HG02678 (cell line): ENCODE measurements at regions not wholly inside any gene's neighbourhood (a gene's known extent, or its start where the extent isn't known, plus 50 kb on each side); places are given as distances from the start of the nearest gene placed in this dataset.
"Not testable (repeated sequence)": the region's sequence is repeated elsewhere in the genome, so short reads cannot be mapped to it uniquely, and the experiment has no call there.

Source experiments
- ATAC-seq: cut with Tn5 transposase; IDR thresholded peaks from one replicate; pipeline ENCODE4 v1.9.1; 2021; ENCODE audit warnings: mild to moderate bottlenecking, moderate library complexity; ENCODE audit not compliant: unreplicated experiment

- no peak for ATAC-seq
Measured at GRCh38 chr12:42932936-42933335, 343.4 kb upstream of the PRICKLE1 start.

- ATAC-seq: no peak
Measured at GRCh38 chr12:42926232-42926631, 336.7 kb upstream of the PRICKLE1 start.

GRCh38 chr12:42924482-42924881 is 334.9 kb upstream of the PRICKLE1 start:
- no peak for ATAC-seq

GRCh38 chr12:42923583-42923982 is 334.0 kb upstream of the PRICKLE1 start:
- no peak for ATAC-seq

GRCh38 chr12:42923156-42923555 is 333.6 kb upstream of the PRICKLE1 start:
- ATAC-seq: no peak

GRCh38 chr12:42922505-42922850 is 332.9 kb upstream of the PRICKLE1 start:
- ATAC-seq: no peak

- no peak for ATAC-seq
Measured at GRCh38 chr12:42921741-42922504, 332.4 kb upstream of the PRICKLE1 start.

GRCh38 chr12:42919691-42920090 is 330.1 kb upstream of the PRICKLE1 start:
- no peak for ATAC-seq

GRCh38 chr12:42918443-42918842 is 328.9 kb upstream of the PRICKLE1 start:
- no peak for ATAC-seq

GRCh38 chr12:42916143-42916542 is 326.6 kb upstream of the PRICKLE1 start:
- no peak for ATAC-seq

GRCh38 chr12:42915426-42915825 is 325.9 kb upstream of the PRICKLE1 start:
- no peak for ATAC-seq

- no peak for ATAC-seq
Measured at GRCh38 chr12:42912367-42912766, 322.8 kb upstream of the PRICKLE1 start.

GRCh38 chr12:42910656-42911055 is 321.1 kb upstream of the PRICKLE1 start:
- no peak for ATAC-seq

GRCh38 chr12:42908712-42909111 is 319.2 kb upstream of the PRICKLE1 start:
- ATAC-seq: no peak

- ATAC-seq: not testable (repeated sequence)
Measured at GRCh38 chr12:42906801-42907200, 317.3 kb upstream of the PRICKLE1 start.

- ATAC-seq: no peak
Measured at GRCh38 chr12:42905419-42905705, 315.8 kb upstream of the PRICKLE1 start.

GRCh38 chr12:42904683-42905418 is 315.3 kb upstream of the PRICKLE1 start:
- ATAC-seq: no peak

- ATAC-seq: no peak
Measured at GRCh38 chr12:42903736-42904135, 314.2 kb upstream of the PRICKLE1 start.

- ATAC-seq: no peak
Measured at GRCh38 chr12:42902001-42902400, 312.5 kb upstream of the PRICKLE1 start.

- ATAC-seq: no peak
Measured at GRCh38 chr12:42893803-42894202, 304.3 kb upstream of the PRICKLE1 start.

- no peak for ATAC-seq
Measured at GRCh38 chr12:42892702-42893551, 303.4 kb upstream of the PRICKLE1 start.

GRCh38 chr12:42887657-42888056 is 298.1 kb upstream of the PRICKLE1 start:
- ATAC-seq: no peak
